Prostate gland (tissue), 2 donors: ENCODE measurements at regions not wholly inside any gene's neighbourhood (a gene's known extent, or its start where the extent isn't known, plus 50 kb on each side); places are given as distances from the start of the nearest gene placed in this dataset.

Experiments
- DNase-seq: peaks from one replicate; pipeline ENCODE4 v3.0.0-alpha.2; 2019; ENCODE audit warnings: low spot score
- H3K27ac ChIP-seq, 2 donors: fragments of 200-600 bp; sonication (generic); 2 replicates each; pipeline ENCODE4 v1.5.1; 2017 to 2019
- H3K27me3 ChIP-seq: fragments of 200-600 bp; sonication (generic); replicated peaks from 2 replicates; pipeline ENCODE4 v1.5.1; 2019; ENCODE audit not compliant: insufficient read depth
- H3K36me3 ChIP-seq, 2 donors: fragments of 200-600 bp; sonication (generic); 1 replicate in 1 of 2; 2 replicates in 1 of 2; pipeline versions ENCODE4 v1.5.1 to v1.8.1; 2017 to 2019
- H3K4me1 ChIP-seq: fragments of 200-600 bp; sonication (generic); replicated peaks from 2 replicates; pipeline ENCODE4 v1.5.1; 2019
- H3K4me3 ChIP-seq, 2 donors: fragments of 200-600 bp; sonication (generic); 2 replicates each; pipeline ENCODE4 v1.5.1; 2017 to 2019
- H3K9me3 ChIP-seq: fragments of 200-600 bp; sonication (generic); 2 replicates; pipeline ENCODE4 v1.5.1; 2017
- CTCF ChIP-seq, 4 experiments: fragments of 200-600 bp in 2 of 4; fragments of 450-650 bp in 2 of 4; sonication (generic) in 2 of 4; IDR thresholded peaks; 1 replicate in 3 of 4; 2 replicates in 1 of 4; pipeline ENCODE4 v1.5.1; 2016 to 2019; ENCODE audit warnings: antibody characterized with exemption in 4 of 4, mild to moderate bottlenecking in 2 of 4, moderate library complexity in 2 of 4
- POLR2A ChIP-seq: fragments of 450-650 bp; IDR thresholded peaks from one replicate; pipeline ENCODE4 v1.6.1; 2016; ENCODE audit warnings: antibody characterized with exemption, mild to moderate bottlenecking
- POLR2AphosphoS5 ChIP-seq: sonication (generic); formaldehyde crosslinking; IDR thresholded peaks from one replicate; pipeline ENCODE4 v1.6.1; 2017; ENCODE audit warnings: antibody characterized with exemption
- WGBS: methylation state at CpG from one replicate; pipeline ENCODE4 v1.1.5; 2018; 5-methylcytosine and 5-hydroxymethylcytosine counted together
- intact Hi-C: fragments of 100-400 bp; cut with DNase I; formaldehyde crosslinking; loops from one replicate; pipeline ENCODE4 v1.14.2; 2022

GRCh38 chr10:84603971-84604370, 275.6 kb downstream of the CCSER2 start:
- Histone ChIP-seq H3K27ac (no peak overlapping the region), H3K36me3 (no peaks in the 10 kb centered on the region), H3K9me3 (no peaks in the 10 kb centered on the region), H3K4me1 (peaks cover 4% of the 10 kb centered on the region), H3K27me3 (no peaks in the 10 kb centered on the region), H3K4me3 (no peak overlapping the region)
- WGBS = 46% methylated on average over 2 of the region's 2 CpGs
- TF ChIP-seq CTCF (IDR thresholded peaks at IDR 0.05) = no peak
- no peak for TF ChIP-seq POLR2AphosphoS5
- no peak for TF ChIP-seq POLR2A
- intact Hi-C loops = no loop called here
- DNase-seq = no peak

GRCh38 chr10:84605802-84606201, 277.4 kb downstream of the CCSER2 start:
- intact Hi-C loops = no loop called here
- Histone ChIP-seq H3K36me3 (no peaks in the 10 kb centered on the region), H3K27ac (no peak overlapping the region), H3K4me1 (peaks cover 4% of the 10 kb centered on the region), H3K4me3 (no peak overlapping the region), H3K9me3 (no peaks in the 10 kb centered on the region), H3K27me3 (no peaks in the 10 kb centered on the region)
- DNase-seq = no peak
- no peak for TF ChIP-seq CTCF (IDR thresholded peaks at IDR 0.05)
- no peak for TF ChIP-seq POLR2AphosphoS5
- TF ChIP-seq POLR2A = no peak
- 92% methylated on average over 6 of the region's 6 CpGs for WGBS

- H3K27me3 ChIP-seq = no peaks in the 10 kb centered on the region
- H3K4me1 ChIP-seq = peaks cover 4% of the 10 kb centered on the region
- no peak for DNase-seq
- H3K4me3 ChIP-seq = no peak overlapping the region
- no peak overlapping the region for H3K27ac ChIP-seq
- TF ChIP-seq CTCF (IDR thresholded peaks at IDR 0.05) = no peak
- TF ChIP-seq POLR2A = no peak
- TF ChIP-seq POLR2AphosphoS5 = no peak
- no peaks in the 10 kb centered on the region for H3K9me3 ChIP-seq
- no peaks in the 10 kb centered on the region for H3K36me3 ChIP-seq
- intact Hi-C loops = no loop called here
- WGBS = 70% methylated on average over 3 of the region's 3 CpGs
These were observed 278.0 kb downstream of the CCSER2 start for GRCh38 chr10:84606428-84606827.

GRCh38 chr10:84607044-84607443, 278.7 kb downstream of the CCSER2 start:
- Histone ChIP-seq H3K36me3 (no peaks in the 10 kb centered on the region), H3K27me3 (no peaks in the 10 kb centered on the region), H3K27ac (no peak overlapping the region), H3K9me3 (no peaks in the 10 kb centered on the region), H3K4me1 (peaks cover 4% of the 10 kb centered on the region), H3K4me3 (no peak overlapping the region)
- 31% methylated on average over 4 of the region's 4 CpGs for WGBS
- no peak for TF ChIP-seq POLR2AphosphoS5
- DNase-seq = no peak
- intact Hi-C loops = no loop called here

- WGBS = 22% methylated on average over 9 of the region's 9 CpGs
- H3K4me1 ChIP-seq = peaks cover 4% of the 10 kb centered on the region
- no peaks in the 10 kb centered on the region for H3K9me3 ChIP-seq
- TF ChIP-seq CTCF (IDR thresholded peaks at IDR 0.05) = no peak
- TF ChIP-seq POLR2AphosphoS5 = no peak
- no peak for TF ChIP-seq POLR2A
- H3K4me3 ChIP-seq = no peak overlapping the region
- H3K27me3 ChIP-seq = no peaks in the 10 kb centered on the region
- no peak for DNase-seq
- H3K36me3 ChIP-seq = no peaks in the 10 kb centered on the region
- H3K27ac ChIP-seq = no peak overlapping the region
- intact Hi-C loops = no loop called here
These were observed 279.1 kb downstream of the CCSER2 start for GRCh38 chr10:84607523-84607922.
